ENCODE measurements at regions not wholly inside any gene's neighbourhood (a gene's known extent, or its start where the extent isn't known, plus 50 kb on each side); places are given as distances from the start of the nearest gene placed in this dataset.

DNA sequence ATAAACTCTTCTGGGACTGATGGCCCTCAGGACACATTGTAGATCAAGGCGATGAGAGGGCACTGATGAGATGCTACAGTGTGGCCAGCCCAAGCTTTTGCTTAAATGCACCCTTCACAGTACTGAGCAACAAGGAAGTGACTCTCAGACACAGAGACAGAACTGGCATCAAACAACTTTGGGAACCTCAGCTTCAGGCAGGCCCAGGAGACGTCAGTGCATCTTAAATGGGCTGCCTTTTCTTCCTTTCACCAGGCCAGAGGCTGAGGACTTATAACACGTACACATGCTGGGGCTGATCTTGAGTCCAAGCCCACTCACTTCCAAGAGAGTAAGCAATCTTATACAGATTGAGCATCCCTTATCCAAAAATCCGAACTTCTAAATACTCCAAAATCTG lies 386.1 kb upstream of the C16orf82 start:
- no peak for TF ChIP-seq CTCF (IDR thresholded peaks at IDR 0.05; ENCODE audit: low read depth, low read length)
- Histone ChIP-seq H3K9me3 (ENCODE audit: control insufficient read depth, insufficient read depth, low read length) (no peaks in the 10 kb centered on the region; the same call in 1 of the 2 replicates), H3K4me3 (ENCODE audit: low read depth, low read length) (no peak overlapping the region), H3K27me3 (ENCODE audit: control insufficient read depth, insufficient read depth, low read length) (no peaks in the 10 kb centered on the region), H3K27ac (ENCODE audit: low read depth, low read length) (no peak overlapping the region)
- no peak for DNase-seq (ENCODE audit: low read depth, low spot score)
- ChIA-PET CTCF (no interaction called here), POLR2A (no interaction called here)

GRCh38 chr16:26688105-26688504 lies 378.6 kb upstream of the C16orf82 start:
- Histone ChIP-seq H3K9me3 (ENCODE audit: control insufficient read depth, insufficient read depth, low read length) (peaks cover 7% of the 10 kb centered on the region; the same call in 1 of the 2 replicates), H3K27me3 (ENCODE audit: control insufficient read depth, insufficient read depth, low read length) (no peaks in the 10 kb centered on the region), H3K4me3 (ENCODE audit: low read depth, low read length) (no peak overlapping the region), H3K27ac (ENCODE audit: low read depth, low read length) (no peak overlapping the region)
- POLR2A ChIA-PET = no interaction called here
- CTCF ChIA-PET = no interaction called here
- no peak for TF ChIP-seq CTCF (IDR thresholded peaks at IDR 0.05; ENCODE audit: low read depth, low read length)
- no peak for DNase-seq (ENCODE audit: low read depth, low spot score)

GRCh38 chr16:26688699-26689098 lies 378.0 kb upstream of the C16orf82 start:
- Histone ChIP-seq H3K27ac (ENCODE audit: low read depth, low read length) (no peak overlapping the region), H3K9me3 (ENCODE audit: control insufficient read depth, insufficient read depth, low read length) (peaks cover 7% of the 10 kb centered on the region; the same call in 1 of the 2 replicates), H3K4me3 (ENCODE audit: low read depth, low read length) (no peak overlapping the region), H3K27me3 (ENCODE audit: control insufficient read depth, insufficient read depth, low read length) (no peaks in the 10 kb centered on the region)
- POLR2A ChIA-PET = no interaction called here
- DNase-seq (ENCODE audit: low read depth, low spot score) = no peak
- no peak for TF ChIP-seq CTCF (IDR thresholded peaks at IDR 0.05; ENCODE audit: low read depth, low read length)
- CTCF ChIA-PET = no interaction called here

- CTCF ChIA-PET = no interaction called here
- TF ChIP-seq CTCF (IDR thresholded peaks at IDR 0.05; ENCODE audit: low read depth, low read length) = no peak
- POLR2A ChIA-PET = no interaction called here
Observed at GRCh38 chr16:26692658-26693057, 374.1 kb upstream of the C16orf82 start.

DNA sequence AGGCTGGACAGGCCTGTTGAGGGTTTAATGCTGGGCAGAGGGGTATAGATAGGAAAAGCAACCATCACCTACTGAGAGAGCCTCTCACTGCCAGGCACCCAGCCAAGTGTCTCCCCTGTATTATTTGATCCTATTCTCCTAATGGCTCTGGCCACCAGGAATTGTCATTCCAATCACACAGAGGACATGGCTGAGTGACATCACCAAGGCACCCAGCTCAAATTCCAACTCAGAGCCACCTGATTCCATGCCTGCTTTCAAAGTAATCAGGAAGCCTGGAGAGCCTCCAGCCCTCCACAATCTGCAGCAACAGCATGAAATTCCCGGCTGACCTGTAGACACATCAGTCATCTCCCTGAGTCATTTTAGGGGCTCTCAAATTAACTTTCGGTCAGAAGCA lies 368.9 kb upstream of the C16orf82 start:
- no peak overlapping the region for H3K27ac ChIP-seq (ENCODE audit: low read depth, low read length)
- H3K27me3 ChIP-seq (ENCODE audit: control insufficient read depth, insufficient read depth, low read length) = no peaks in the 10 kb centered on the region
- TF ChIP-seq CTCF (IDR thresholded peaks at IDR 0.05; ENCODE audit: low read depth, low read length) = no peak
- CTCF ChIA-PET = no interaction called here
- peaks cover 28% of the 10 kb centered on the region for H3K9me3 ChIP-seq (ENCODE audit: control insufficient read depth, insufficient read depth, low read length)
- H3K4me3 ChIP-seq (ENCODE audit: low read depth, low read length) = no peak overlapping the region
- no peak for DNase-seq (ENCODE audit: low read depth, low spot score)
- POLR2A ChIA-PET = interaction anchor here (0.6 kb wide), 1 partner anchor 48 kb away, joined by 6 read pairs; no protein-coding TSS in a partner anchor

More at GRCh38 chr16:26692658-26693057, 374.1 kb upstream of the C16orf82 start:
- H3K4me3 ChIP-seq (ENCODE audit: low read depth, low read length) = no peak overlapping the region
- no peak for DNase-seq (ENCODE audit: low read depth, low spot score)
- H3K9me3 ChIP-seq (ENCODE audit: control insufficient read depth, insufficient read depth, low read length) = peaks cover 16% of the 10 kb centered on the region
- no peak overlapping the region for H3K27ac ChIP-seq (ENCODE audit: low read depth, low read length)
- H3K27me3 ChIP-seq (ENCODE audit: control insufficient read depth, insufficient read depth, low read length) = no peaks in the 10 kb centered on the region
